ENCODE measurements at regions not wholly inside any gene's neighbourhood (a gene's known extent, or its start where the extent isn't known, plus 50 kb on each side); places are given as distances from the start of the nearest gene placed in this dataset.
"Not testable (repeated sequence)": the region's sequence is repeated elsewhere in the genome, so short reads cannot be mapped to it uniquely, and the experiment has no call there.

DNA sequence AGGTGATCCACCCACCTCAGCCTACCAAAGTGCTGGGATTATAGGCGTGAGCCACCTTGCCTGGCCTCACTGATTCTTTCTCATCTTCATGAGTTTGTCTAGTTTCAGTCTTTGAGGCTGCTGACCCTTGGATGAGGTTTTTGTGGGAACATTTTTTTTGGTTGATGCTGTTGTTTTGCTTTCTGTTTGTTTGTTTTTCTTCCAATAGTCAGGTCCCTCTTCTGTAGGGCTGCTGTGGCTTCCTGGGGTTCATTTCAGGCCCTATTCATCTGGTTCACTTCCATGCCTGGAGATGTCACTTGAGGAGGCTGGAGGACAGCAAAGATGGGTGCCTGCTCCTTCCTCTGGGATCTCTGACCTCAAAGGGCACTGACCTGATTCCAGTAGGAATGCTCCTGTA is 68.1 kb upstream of the AHI1 start:
- H3K4me3 ChIP-seq (ENCODE audit: extremely low read depth in 1 of 4, insufficient read depth in 2 of 4, low read depth in 3 of 4, low read length in 4 of 4); H2BK15ac ChIP-seq (ENCODE audit: low read length); H3K79me2 ChIP-seq (ENCODE audit: control insufficient read depth in 1 of 2, insufficient read depth in 2 of 2, low read length in 2 of 2); H4K5ac ChIP-seq (ENCODE audit: insufficient read length, low read depth, low read length); H3K56ac ChIP-seq (replicated peaks; ENCODE audit: insufficient read length, low read depth, low read length); H2AK5ac ChIP-seq (ENCODE audit: low read depth, low read length); H2BK5ac ChIP-seq (ENCODE audit: low read depth, low read length); H3K14ac ChIP-seq (ENCODE audit: insufficient read length); H3K4ac ChIP-seq (replicated peaks; ENCODE audit: insufficient read length, low read depth, low read length); H3K36me3 ChIP-seq (ENCODE audit: control insufficient read depth in 2 of 4, insufficient read depth in 4 of 4, low read length in 3 of 4); CTCF ChIA-PET (ENCODE audit: partially characterized antibody); FAIRE-seq; H3K4me2 ChIP-seq (ENCODE audit: insufficient read depth in 1 of 2, low read depth in 2 of 2, low read length in 2 of 2); H3K23me2 ChIP-seq (ENCODE audit: low read depth, low read length); H2BK12ac ChIP-seq (ENCODE audit: low read depth, low read length); H3K23ac ChIP-seq (ENCODE audit: insufficient read length); H3K9me3 ChIP-seq (ENCODE audit: insufficient read depth in 2 of 2, low read depth in 1 of 2, low read length in 1 of 2); H4K91ac ChIP-seq (replicated peaks; ENCODE audit: insufficient read length, low read length); H3K9ac ChIP-seq (replicated peaks in 1 of 4; ENCODE audit: extremely low read depth in 1 of 4, low read depth in 3 of 4, low read length in 3 of 4); H4K20me1 ChIP-seq (replicated peaks in 1 of 2; ENCODE audit: control insufficient read depth in 1 of 2, insufficient read depth in 2 of 2, low read length in 2 of 2); DNase-seq (ENCODE audit: low read depth in 1 of 2, low spot score in 2 of 2); H3K79me1 ChIP-seq (ENCODE audit: low read depth, low read length); H3K27me3 ChIP-seq (replicated peaks in 1 of 4; ENCODE audit: control insufficient read depth in 3 of 4, extremely low read depth in 1 of 4, insufficient read depth in 3 of 4, low read length in 3 of 4); H3K18ac ChIP-seq (ENCODE audit: extremely low read depth, low read length); H2BK120ac ChIP-seq (replicated peaks; ENCODE audit: low read depth, low read length); H3K27ac ChIP-seq (ENCODE audit: low read depth, low read length); H2BK20ac ChIP-seq (ENCODE audit: low read length); H4K8ac ChIP-seq (ENCODE audit: extremely low read depth, insufficient read depth, low read length); POLR2A ChIA-PET (ENCODE audit: partially characterized antibody); H3K4me1 ChIP-seq (replicated peaks in 1 of 4; ENCODE audit: control insufficient read depth in 3 of 4, insufficient read depth in 4 of 4, low read length in 3 of 4); H2AFZ ChIP-seq (ENCODE audit: low read length): not testable (repeated sequence)
- 71% methylated on average over 1 of the region's 1 CpG; no CpG with 5 or more reads in 1 of the 2 experiments for WGBS, 2 experiments (ENCODE audit: extremely low coverage in 1 of 2, insufficient coverage in 1 of 2, insufficient read length in 1 of 2, insufficient replicate concordance in 2 of 2, low coverage in 1 of 2, low lambda C conversion rate in 2 of 2, missing lambda C conversion rate in 1 of 2)
